GM23338 (cell line): ENCODE measurements at regions not wholly inside any gene's neighbourhood (a gene's known extent, or its start where the extent isn't known, plus 50 kb on each side); places are given as distances from the start of the nearest gene placed in this dataset.

Experiments used
- CREB1 ChIP-seq: fragments of 250-450 bp; sonication (Bioruptor Pico); IDR thresholded peaks from 2 replicates; pipeline ENCODE4 v1.5.0; 2020; ENCODE audit warnings: low read depth, mild to moderate bottlenecking, moderate library complexity
- ETS1 ChIP-seq: IDR thresholded peaks from 2 replicates; pipeline ENCODE4 v1.6.1; 2016; ENCODE audit warnings: antibody characterized with exemption
- EZH2 ChIP-seq: fragments of 200-600 bp; sonication (generic); IDR thresholded peaks from one replicate; pipeline ENCODE4 v1.8.0; 2017; ENCODE audit warnings: antibody characterized with exemption, mild to moderate bottlenecking, low read depth; ENCODE audit not compliant: unreplicated experiment
- EZH2phosphoT487 ChIP-seq: fragments of 200-600 bp; sonication (generic); IDR thresholded peaks from one replicate; pipeline ENCODE4 v1.8.1; 2018; ENCODE audit warnings: antibody characterized with exemption; ENCODE audit not compliant: unreplicated experiment
- JUNB ChIP-seq: IDR thresholded peaks from one replicate; pipeline ENCODE4 v1.6.1; 2016; ENCODE audit warnings: antibody characterized with exemption; ENCODE audit not compliant: unreplicated experiment
- NANOG ChIP-seq: IDR thresholded peaks from 2 replicates; pipeline ENCODE4 v1.6.1; 2016; ENCODE audit warnings: antibody characterized with exemption, borderline replicate concordance
- POLR2AphosphoS5 ChIP-seq: IDR thresholded peaks from 2 replicates; pipeline ENCODE4 v1.6.1; 2016; ENCODE audit warnings: antibody characterized with exemption, low read depth
- STAT1 ChIP-seq: IDR thresholded peaks from one replicate; pipeline ENCODE4 v1.6.1; 2016; ENCODE audit warnings: antibody characterized with exemption; ENCODE audit not compliant: unreplicated experiment
- ZNF114 ChIP-seq: fragments of 250-450 bp; sonication (Bioruptor Pico); IDR thresholded peaks from 2 replicates; pipeline ENCODE4 v1.5.0; 2020; ENCODE audit warnings: mild to moderate bottlenecking, moderate library complexity
- TF ChIP-seq, protein P1 (sequence below), 2 experiments: fragments of 200-600 bp in 1 of 2; sonication (generic) in 1 of 2; conservative IDR thresholded peaks; 2 replicates each; pipeline versions ENCODE4 v1.5.1 to v1.6.1; 2016 to 2017; ENCODE audit warnings: antibody characterized with exemption in 2 of 2, low read depth in 2 of 2, mild to moderate bottlenecking in 2 of 2, moderate library complexity in 1 of 2
- TF ChIP-seq, protein P2 (sequence below): IDR thresholded peaks from one replicate; pipeline ENCODE4 v1.6.1; 2018; ENCODE audit warnings: antibody characterized with exemption; ENCODE audit not compliant: unreplicated experiment

- TF ChIP-seq CREB1 (CRISPR knock-in tag) (no peak), POLR2AphosphoS5 (no peak), EZH2 (no peak), NANOG (peak; percentile 52; the same call in 1 of the 2 replicates), STAT1 (no peak), ZNF114 (no peak), EZH2phosphoT487 (no peak), ETS1 (no peak), JUNB (no peak)
- TF ChIP-seq, protein P1, sequence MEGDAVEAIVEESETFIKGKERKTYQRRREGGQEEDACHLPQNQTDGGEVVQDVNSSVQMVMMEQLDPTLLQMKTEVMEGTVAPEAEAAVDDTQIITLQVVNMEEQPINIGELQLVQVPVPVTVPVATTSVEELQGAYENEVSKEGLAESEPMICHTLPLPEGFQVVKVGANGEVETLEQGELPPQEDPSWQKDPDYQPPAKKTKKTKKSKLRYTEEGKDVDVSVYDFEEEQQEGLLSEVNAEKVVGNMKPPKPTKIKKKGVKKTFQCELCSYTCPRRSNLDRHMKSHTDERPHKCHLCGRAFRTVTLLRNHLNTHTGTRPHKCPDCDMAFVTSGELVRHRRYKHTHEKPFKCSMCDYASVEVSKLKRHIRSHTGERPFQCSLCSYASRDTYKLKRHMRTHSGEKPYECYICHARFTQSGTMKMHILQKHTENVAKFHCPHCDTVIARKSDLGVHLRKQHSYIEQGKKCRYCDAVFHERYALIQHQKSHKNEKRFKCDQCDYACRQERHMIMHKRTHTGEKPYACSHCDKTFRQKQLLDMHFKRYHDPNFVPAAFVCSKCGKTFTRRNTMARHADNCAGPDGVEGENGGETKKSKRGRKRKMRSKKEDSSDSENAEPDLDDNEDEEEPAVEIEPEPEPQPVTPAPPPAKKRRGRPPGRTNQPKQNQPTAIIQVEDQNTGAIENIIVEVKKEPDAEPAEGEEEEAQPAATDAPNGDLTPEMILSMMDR (conservative IDR thresholded peaks at IDR 0.05; ENCODE audit: low read depth in 2 of 2): no peak
- TF ChIP-seq, protein P2, sequence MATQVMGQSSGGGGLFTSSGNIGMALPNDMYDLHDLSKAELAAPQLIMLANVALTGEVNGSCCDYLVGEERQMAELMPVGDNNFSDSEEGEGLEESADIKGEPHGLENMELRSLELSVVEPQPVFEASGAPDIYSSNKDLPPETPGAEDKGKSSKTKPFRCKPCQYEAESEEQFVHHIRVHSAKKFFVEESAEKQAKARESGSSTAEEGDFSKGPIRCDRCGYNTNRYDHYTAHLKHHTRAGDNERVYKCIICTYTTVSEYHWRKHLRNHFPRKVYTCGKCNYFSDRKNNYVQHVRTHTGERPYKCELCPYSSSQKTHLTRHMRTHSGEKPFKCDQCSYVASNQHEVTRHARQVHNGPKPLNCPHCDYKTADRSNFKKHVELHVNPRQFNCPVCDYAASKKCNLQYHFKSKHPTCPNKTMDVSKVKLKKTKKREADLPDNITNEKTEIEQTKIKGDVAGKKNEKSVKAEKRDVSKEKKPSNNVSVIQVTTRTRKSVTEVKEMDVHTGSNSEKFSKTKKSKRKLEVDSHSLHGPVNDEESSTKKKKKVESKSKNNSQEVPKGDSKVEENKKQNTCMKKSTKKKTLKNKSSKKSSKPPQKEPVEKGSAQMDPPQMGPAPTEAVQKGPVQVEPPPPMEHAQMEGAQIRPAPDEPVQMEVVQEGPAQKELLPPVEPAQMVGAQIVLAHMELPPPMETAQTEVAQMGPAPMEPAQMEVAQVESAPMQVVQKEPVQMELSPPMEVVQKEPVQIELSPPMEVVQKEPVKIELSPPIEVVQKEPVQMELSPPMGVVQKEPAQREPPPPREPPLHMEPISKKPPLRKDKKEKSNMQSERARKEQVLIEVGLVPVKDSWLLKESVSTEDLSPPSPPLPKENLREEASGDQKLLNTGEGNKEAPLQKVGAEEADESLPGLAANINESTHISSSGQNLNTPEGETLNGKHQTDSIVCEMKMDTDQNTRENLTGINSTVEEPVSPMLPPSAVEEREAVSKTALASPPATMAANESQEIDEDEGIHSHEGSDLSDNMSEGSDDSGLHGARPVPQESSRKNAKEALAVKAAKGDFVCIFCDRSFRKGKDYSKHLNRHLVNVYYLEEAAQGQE: no peak
Observed at GRCh38 chr6:100163035-100163434, 169.0 kb upstream of the MCHR2 start.
